GM23338 (cell line): ENCODE measurements at regions not wholly inside any gene's neighbourhood (a gene's known extent, or its start where the extent isn't known, plus 50 kb on each side); places are given as distances from the start of the nearest gene placed in this dataset.

Source experiments
- CTCF ChIP-seq, 2 experiments: fragments of 200-600 bp in 1 of 2; sonication (generic) in 1 of 2; conservative IDR thresholded peaks; 2 replicates each; pipeline versions ENCODE4 v1.5.1 to v1.6.1; 2016 to 2017; ENCODE audit warnings: antibody characterized with exemption in 2 of 2, low read depth in 2 of 2, mild to moderate bottlenecking in 2 of 2, moderate library complexity in 1 of 2
- EZH2 ChIP-seq: fragments of 200-600 bp; sonication (generic); IDR thresholded peaks from one replicate; pipeline ENCODE4 v1.8.0; 2017; ENCODE audit warnings: antibody characterized with exemption, mild to moderate bottlenecking, low read depth; ENCODE audit not compliant: unreplicated experiment

- no peak for TF ChIP-seq CTCF (conservative IDR thresholded peaks at IDR 0.05; ENCODE audit: low read depth in 2 of 2)
- no peak for TF ChIP-seq EZH2
Observed at GRCh38 chr1:226480461-226480860, 68.1 kb upstream of the STUM start.
